ENCODE measurements at regions not wholly inside any gene's neighbourhood (a gene's known extent, or its start where the extent isn't known, plus 50 kb on each side); places are given as distances from the start of the nearest gene placed in this dataset.

- Histone ChIP-seq H3K9ac (ENCODE audit: low read length) (no peak overlapping the region), H3K27me3 (replicated peaks; ENCODE audit: control insufficient read depth, insufficient read depth, low read length) (peaks cover 53% of the 10 kb centered on the region), H3K36me3 (ENCODE audit: control insufficient read depth, insufficient read depth, low read length, severe bottlenecking) (no peaks in the 10 kb centered on the region), H3K4me1 (ENCODE audit: control insufficient read depth, insufficient read depth, low read length) (peaks cover 16% of the 10 kb centered on the region), H3K4me3 (ENCODE audit: low read length) (no peak overlapping the region), H3K9me3 (ENCODE audit: control insufficient read depth, low read length) (no peaks in the 10 kb centered on the region)
- no peak for DNase-seq (ENCODE audit: low read depth)
These were observed 267.1 kb upstream of the TNRC6C start for GRCh38 chr17:77691216-77692085.

DNA sequence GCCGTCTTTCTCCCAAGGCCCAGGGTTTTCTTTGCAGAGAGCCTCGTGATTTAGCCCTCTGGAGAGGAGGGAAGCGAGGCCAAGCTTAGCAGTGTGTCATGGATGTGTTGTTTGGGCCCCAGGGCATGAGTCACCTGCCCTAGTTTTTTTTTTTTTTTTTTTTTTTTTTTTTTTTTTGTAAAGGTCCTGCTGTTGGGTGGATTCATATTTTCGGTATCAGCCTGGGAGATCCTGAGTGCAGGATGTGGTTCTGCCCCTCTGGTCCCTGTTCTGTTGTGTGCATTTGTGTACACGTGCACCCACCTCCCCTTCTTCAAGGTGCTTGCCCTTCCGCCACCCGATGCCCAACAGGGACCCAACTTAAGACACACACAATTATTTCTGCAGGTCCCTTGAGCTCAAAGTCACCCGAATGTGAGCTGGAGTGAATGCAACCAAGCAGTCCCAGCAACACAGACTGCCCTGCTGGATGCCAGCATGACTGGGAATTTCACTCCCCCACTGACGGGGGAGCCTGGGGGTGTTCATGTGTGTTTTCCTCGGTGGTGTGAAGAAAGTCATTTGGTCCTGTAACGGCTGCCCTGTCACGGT is 265.8 kb upstream of the TNRC6C start:
- H3K4me1 ChIP-seq (ENCODE audit: control insufficient read depth, insufficient read depth, low read length): peaks cover 18% of the 10 kb centered on the region
- H3K9ac ChIP-seq (ENCODE audit: low read length): no peak overlapping the region
- H3K27me3 ChIP-seq (replicated peaks; ENCODE audit: control insufficient read depth, insufficient read depth, low read length): peaks cover 52% of the 10 kb centered on the region
- no peaks in the 10 kb centered on the region for H3K36me3 ChIP-seq (ENCODE audit: control insufficient read depth, insufficient read depth, low read length, severe bottlenecking)
- H3K4me3 ChIP-seq (ENCODE audit: low read length): no peak overlapping the region
- no peak for DNase-seq (ENCODE audit: low read depth)
- H3K9me3 ChIP-seq (ENCODE audit: control insufficient read depth, low read length): no peaks in the 10 kb centered on the region

DNA sequence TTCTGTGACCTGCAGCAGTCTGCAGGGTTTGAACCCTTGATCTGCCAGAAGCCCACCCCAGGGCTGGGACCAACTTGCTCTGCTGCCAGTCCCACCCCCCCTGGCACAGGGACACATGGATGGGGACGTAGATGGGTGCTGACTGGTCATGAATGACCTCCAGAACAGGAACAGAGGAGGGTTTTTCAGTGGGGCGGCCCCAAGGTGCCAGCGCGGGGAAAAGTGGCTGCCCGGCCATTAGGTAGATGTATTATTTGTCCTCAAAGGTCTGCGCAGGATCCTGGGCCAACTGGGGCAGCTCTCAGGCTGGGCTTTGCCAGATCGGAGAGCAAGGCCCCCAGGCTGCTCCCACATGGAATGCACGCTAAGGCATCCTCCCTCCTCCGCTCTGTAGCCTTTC is 265.2 kb upstream of the TNRC6C start:
- H3K27me3 ChIP-seq (replicated peaks; ENCODE audit: control insufficient read depth, insufficient read depth, low read length): peaks cover 50% of the 10 kb centered on the region
- no peaks in the 10 kb centered on the region for H3K36me3 ChIP-seq (ENCODE audit: control insufficient read depth, insufficient read depth, low read length, severe bottlenecking)
- no peak overlapping the region for H3K9ac ChIP-seq (ENCODE audit: low read length)
- no peak for DNase-seq (ENCODE audit: low read depth)
- no peak overlapping the region for H3K4me3 ChIP-seq (ENCODE audit: low read length)
- H3K9me3 ChIP-seq (ENCODE audit: control insufficient read depth, low read length): no peaks in the 10 kb centered on the region
- peaks cover 18% of the 10 kb centered on the region for H3K4me1 ChIP-seq (ENCODE audit: control insufficient read depth, insufficient read depth, low read length)

DNA sequence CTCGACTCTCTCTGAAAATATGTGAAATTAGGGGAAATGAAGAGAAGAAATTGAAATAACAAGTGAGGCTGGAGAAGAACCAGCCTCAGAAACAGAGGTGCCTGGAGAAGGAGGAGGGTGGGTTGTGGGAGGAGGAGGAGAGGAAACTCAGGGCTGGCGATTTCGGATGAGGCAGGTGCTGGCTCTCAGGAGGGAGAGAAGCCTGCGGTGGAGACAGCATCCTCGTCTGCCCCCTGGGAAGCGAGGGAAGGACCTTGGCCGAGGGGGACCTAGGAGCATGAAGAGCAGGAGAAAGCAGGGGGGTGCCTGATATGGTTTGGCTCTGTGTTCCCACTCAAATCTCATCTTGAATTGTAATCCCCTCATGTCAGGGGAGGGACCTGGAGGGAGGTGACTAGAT is 264.7 kb upstream of the TNRC6C start:
- H3K4me1 ChIP-seq (ENCODE audit: control insufficient read depth, insufficient read depth, low read length): peaks cover 18% of the 10 kb centered on the region
- no peaks in the 10 kb centered on the region for H3K9me3 ChIP-seq (ENCODE audit: control insufficient read depth, low read length)
- no peaks in the 10 kb centered on the region for H3K36me3 ChIP-seq (ENCODE audit: control insufficient read depth, insufficient read depth, low read length, severe bottlenecking)
- DNase-seq (ENCODE audit: low read depth): no peak
- H3K27me3 ChIP-seq (replicated peaks; ENCODE audit: control insufficient read depth, insufficient read depth, low read length): peaks cover 51% of the 10 kb centered on the region
- no peak overlapping the region for H3K4me3 ChIP-seq (ENCODE audit: low read length)
- no peak overlapping the region for H3K9ac ChIP-seq (ENCODE audit: low read length)

GRCh38 chr17:77694391-77695363 is 263.8 kb upstream of the TNRC6C start:
- no peaks in the 10 kb centered on the region for H3K36me3 ChIP-seq (ENCODE audit: control insufficient read depth, insufficient read depth, low read length, severe bottlenecking)
- peaks cover 18% of the 10 kb centered on the region for H3K4me1 ChIP-seq (ENCODE audit: control insufficient read depth, insufficient read depth, low read length)
- no peak for DNase-seq (ENCODE audit: low read depth)
- H3K27me3 ChIP-seq (replicated peaks; ENCODE audit: control insufficient read depth, insufficient read depth, low read length): peaks cover 56% of the 10 kb centered on the region
- no peak overlapping the region for H3K9ac ChIP-seq (ENCODE audit: low read length)
- no peak overlapping the region for H3K4me3 ChIP-seq (ENCODE audit: low read length)
- H3K9me3 ChIP-seq (ENCODE audit: control insufficient read depth, low read length): no peaks in the 10 kb centered on the region

GRCh38 chr17:77695386-77695785 is 263.1 kb upstream of the TNRC6C start:
- H3K4me1 ChIP-seq (ENCODE audit: control insufficient read depth, insufficient read depth, low read length): peaks cover 16% of the 10 kb centered on the region
- no peaks in the 10 kb centered on the region for H3K9me3 ChIP-seq (ENCODE audit: control insufficient read depth, low read length)
- H3K4me3 ChIP-seq (ENCODE audit: low read length): no peak overlapping the region
- no peak for DNase-seq (ENCODE audit: low read depth)
- no peaks in the 10 kb centered on the region for H3K36me3 ChIP-seq (ENCODE audit: control insufficient read depth, insufficient read depth, low read length, severe bottlenecking)
- peaks cover 59% of the 10 kb centered on the region for H3K27me3 ChIP-seq (replicated peaks; ENCODE audit: control insufficient read depth, insufficient read depth, low read length)
- H3K9ac ChIP-seq (ENCODE audit: low read length): no peak overlapping the region

GRCh38 chr17:77696151-77696720 is 262.3 kb upstream of the TNRC6C start:
- no peak overlapping the region for H3K9ac ChIP-seq (ENCODE audit: low read length)
- peaks cover 13% of the 10 kb centered on the region for H3K4me1 ChIP-seq (ENCODE audit: control insufficient read depth, insufficient read depth, low read length)
- no peak for DNase-seq (ENCODE audit: low read depth)
- H3K36me3 ChIP-seq (ENCODE audit: control insufficient read depth, insufficient read depth, low read length, severe bottlenecking): no peaks in the 10 kb centered on the region
- no peak overlapping the region for H3K4me3 ChIP-seq (ENCODE audit: low read length)
- peaks cover 63% of the 10 kb centered on the region for H3K27me3 ChIP-seq (replicated peaks; ENCODE audit: control insufficient read depth, insufficient read depth, low read length)
- no peaks in the 10 kb centered on the region for H3K9me3 ChIP-seq (ENCODE audit: control insufficient read depth, low read length)

DNA sequence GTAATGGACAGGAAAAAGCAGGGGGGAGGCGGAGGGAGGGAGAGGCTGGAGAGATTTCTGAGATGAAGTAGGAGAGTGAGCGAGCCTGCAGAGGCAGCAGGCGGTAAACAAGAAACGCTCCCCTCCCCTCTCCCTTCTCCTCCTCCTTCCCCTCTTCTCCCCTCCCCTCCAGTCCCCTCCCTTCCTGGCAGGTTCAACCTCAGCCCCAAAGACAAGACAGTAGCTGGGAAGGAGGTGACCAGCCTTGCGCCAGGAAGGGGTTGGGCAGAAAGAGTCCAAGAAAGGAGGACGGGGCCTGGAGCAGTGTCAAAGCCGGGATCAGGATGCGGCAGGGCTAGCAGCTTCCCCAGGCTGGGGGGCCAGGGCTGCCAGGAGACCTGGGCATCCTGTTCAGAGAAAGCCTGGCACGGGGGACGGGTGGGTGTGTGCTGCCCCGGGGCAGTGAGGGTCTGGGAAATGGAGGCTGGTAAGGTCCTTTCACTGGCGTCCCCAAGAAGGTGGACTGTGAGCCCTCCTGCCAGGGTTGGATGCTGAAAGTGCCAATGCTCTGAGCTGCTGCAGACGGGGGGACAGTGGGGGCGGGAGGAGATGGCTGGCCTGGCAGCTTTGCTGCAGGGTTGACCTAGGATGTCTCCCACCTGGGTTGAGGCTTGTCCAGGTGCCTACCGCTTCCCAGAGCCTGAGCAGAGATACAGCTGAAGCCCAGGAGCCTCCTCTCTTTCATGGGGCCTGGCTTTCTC is 261.6 kb upstream of the TNRC6C start:
- peaks cover 67% of the 10 kb centered on the region for H3K27me3 ChIP-seq (replicated peaks; ENCODE audit: control insufficient read depth, insufficient read depth, low read length)
- H3K4me3 ChIP-seq (ENCODE audit: low read length): no peak overlapping the region
- no peak for DNase-seq (ENCODE audit: low read depth)
- peaks cover 13% of the 10 kb centered on the region for H3K4me1 ChIP-seq (ENCODE audit: control insufficient read depth, insufficient read depth, low read length)
- no peak overlapping the region for H3K9ac ChIP-seq (ENCODE audit: low read length)
- no peaks in the 10 kb centered on the region for H3K36me3 ChIP-seq (ENCODE audit: control insufficient read depth, insufficient read depth, low read length, severe bottlenecking)
- H3K9me3 ChIP-seq (ENCODE audit: control insufficient read depth, low read length): peaks cover 5% of the 10 kb centered on the region

DNA sequence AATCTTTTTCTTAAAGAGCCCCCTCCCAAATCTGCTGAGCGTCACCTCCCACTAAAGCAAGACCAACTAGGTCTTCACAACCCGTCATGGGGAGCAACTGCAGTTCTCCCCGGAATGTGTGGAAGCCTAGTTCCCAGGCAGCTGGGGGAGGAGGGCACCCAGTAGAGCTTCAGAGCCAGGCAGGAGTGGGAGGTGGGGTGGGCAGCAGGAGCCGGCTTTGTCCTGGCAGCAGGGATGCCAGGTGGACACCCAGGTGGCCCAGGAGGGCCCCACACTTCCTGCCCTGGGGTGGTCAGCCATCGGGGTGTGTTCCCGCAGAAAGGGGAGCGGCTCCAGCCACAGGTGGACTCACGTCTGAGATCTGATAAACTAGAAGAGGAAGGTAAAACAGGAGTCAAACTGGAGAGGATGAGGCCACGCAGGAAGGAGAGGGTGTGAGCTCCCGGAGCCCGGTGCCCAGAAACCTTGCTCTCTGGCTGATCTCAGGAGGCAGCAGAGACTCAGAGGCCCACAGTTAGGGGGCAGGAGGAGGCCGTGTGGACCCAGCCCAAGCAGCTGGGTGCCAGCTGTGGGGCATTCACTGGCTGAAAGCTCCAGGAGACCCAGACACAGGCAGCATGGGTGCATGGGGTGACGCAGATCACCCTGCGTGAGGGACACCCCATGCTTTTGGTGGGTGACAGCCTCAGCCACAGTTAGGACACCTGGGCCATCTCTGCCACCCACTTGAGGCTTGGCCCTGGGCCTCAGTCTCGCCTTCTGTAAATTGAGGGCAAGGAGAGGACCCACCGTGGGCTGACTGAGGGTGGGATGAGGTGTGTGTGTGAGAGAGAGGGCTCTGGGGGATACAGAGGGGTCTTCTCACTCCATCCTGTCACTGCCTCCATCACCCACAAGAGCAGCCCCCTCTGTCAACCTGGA is 260.8 kb upstream of the TNRC6C start:
- peaks cover 67% of the 10 kb centered on the region for H3K27me3 ChIP-seq (replicated peaks; ENCODE audit: control insufficient read depth, insufficient read depth, low read length)

More for the DNA sequence above, 260.8 kb upstream of the TNRC6C start:
- Histone ChIP-seq H3K9ac (ENCODE audit: low read length) (no peak overlapping the region), H3K4me3 (ENCODE audit: low read length) (no peak overlapping the region), H3K36me3 (ENCODE audit: control insufficient read depth, insufficient read depth, low read length, severe bottlenecking) (no peaks in the 10 kb centered on the region), H3K4me1 (ENCODE audit: control insufficient read depth, insufficient read depth, low read length) (peaks cover 6% of the 10 kb centered on the region), H3K9me3 (ENCODE audit: control insufficient read depth, low read length) (peaks cover 14% of the 10 kb centered on the region)
- DNase-seq (ENCODE audit: low read depth): no peak

All from adipocyte (in vitro differentiated cells).